ENCODE measurements at regions not wholly inside any gene's neighbourhood (a gene's known extent, or its start where the extent isn't known, plus 50 kb on each side); places are given as distances from the start of the nearest gene placed in this dataset.

GRCh38 chrX:487836-488235 is 101.1 kb upstream of the PPP2R3B start:
- TF ChIP-seq CTCF (IDR thresholded peaks at IDR 0.05; ENCODE audit: low read depth, low read length, poor library complexity, severe bottlenecking) (no peak), EZH2phosphoT487 (IDR thresholded peaks at IDR 0.05; ENCODE audit: borderline replicate concordance, low read length) (no peak)
